ENCODE measurements at regions not wholly inside any gene's neighbourhood (a gene's known extent, or its start where the extent isn't known, plus 50 kb on each side); places are given as distances from the start of the nearest gene placed in this dataset.

DNA sequence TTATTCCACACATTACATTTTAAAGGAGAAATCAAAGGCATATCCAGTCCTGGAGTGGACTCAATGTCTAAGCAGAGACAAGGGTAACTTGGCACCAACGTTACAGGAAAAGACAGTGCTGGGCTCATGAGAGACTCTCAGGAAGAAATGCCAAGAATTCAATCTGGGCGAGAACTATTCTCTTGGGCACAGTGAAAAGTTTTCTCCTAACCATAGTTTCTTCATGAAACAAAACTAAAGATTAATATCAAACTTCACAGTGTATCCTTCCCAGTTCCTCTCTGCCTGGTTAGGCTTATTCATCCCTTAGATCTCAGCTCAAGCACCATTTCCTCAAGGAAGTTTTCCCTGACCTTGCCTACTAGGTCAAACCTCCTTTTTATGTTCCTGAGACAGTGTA, 109.4 kb upstream of the TLL1 start:
- H3K9me3 ChIP-seq (ENCODE audit: low read length) = no peaks in the 10 kb centered on the region
- H3K4me2 ChIP-seq (ENCODE audit: low read length) = no peak overlapping the region
- H3K9ac ChIP-seq (ENCODE audit: low read length) = no peak overlapping the region
- H3K9me2 ChIP-seq (ENCODE audit: insufficient read depth, low read length) = no peaks in the 10 kb centered on the region
- H3K27me3 ChIP-seq (ENCODE audit: insufficient read depth, low read depth, low read length) = no peaks in the 10 kb centered on the region
- no peaks in the 10 kb centered on the region for H3K79me2 ChIP-seq (replicated peaks; ENCODE audit: insufficient read depth, low read length)
- no peak overlapping the region for H3K4me3 ChIP-seq (ENCODE audit: low read length)
- H3K36me3 ChIP-seq (ENCODE audit: insufficient read depth, low read length) = no peaks in the 10 kb centered on the region
- H4K20me1 ChIP-seq (ENCODE audit: insufficient read depth) = no peaks in the 10 kb centered on the region
- TF ChIP-seq EZH2 (IDR thresholded peaks at IDR 0.05; ENCODE audit: borderline replicate concordance, insufficient read depth, low read length, poor library complexity, severe bottlenecking) (no peak), SMC3 (conservative IDR thresholded peaks at IDR 0.05; ENCODE audit: poor library complexity) (no peak), EP300 (conservative IDR thresholded peaks at IDR 0.05; ENCODE audit: poor library complexity, severe bottlenecking) (no peak), RAD21 (conservative IDR thresholded peaks at IDR 0.05) (no peak), MXI1 (conservative IDR thresholded peaks at IDR 0.05; ENCODE audit: poor library complexity, severe bottlenecking) (no peak), TAF1 (IDR thresholded peaks at IDR 0.05; ENCODE audit: low read depth) (no peak), POLR2AphosphoS5 (IDR thresholded peaks at IDR 0.05) (no peak)
- TF ChIP-seq, protein P1, sequence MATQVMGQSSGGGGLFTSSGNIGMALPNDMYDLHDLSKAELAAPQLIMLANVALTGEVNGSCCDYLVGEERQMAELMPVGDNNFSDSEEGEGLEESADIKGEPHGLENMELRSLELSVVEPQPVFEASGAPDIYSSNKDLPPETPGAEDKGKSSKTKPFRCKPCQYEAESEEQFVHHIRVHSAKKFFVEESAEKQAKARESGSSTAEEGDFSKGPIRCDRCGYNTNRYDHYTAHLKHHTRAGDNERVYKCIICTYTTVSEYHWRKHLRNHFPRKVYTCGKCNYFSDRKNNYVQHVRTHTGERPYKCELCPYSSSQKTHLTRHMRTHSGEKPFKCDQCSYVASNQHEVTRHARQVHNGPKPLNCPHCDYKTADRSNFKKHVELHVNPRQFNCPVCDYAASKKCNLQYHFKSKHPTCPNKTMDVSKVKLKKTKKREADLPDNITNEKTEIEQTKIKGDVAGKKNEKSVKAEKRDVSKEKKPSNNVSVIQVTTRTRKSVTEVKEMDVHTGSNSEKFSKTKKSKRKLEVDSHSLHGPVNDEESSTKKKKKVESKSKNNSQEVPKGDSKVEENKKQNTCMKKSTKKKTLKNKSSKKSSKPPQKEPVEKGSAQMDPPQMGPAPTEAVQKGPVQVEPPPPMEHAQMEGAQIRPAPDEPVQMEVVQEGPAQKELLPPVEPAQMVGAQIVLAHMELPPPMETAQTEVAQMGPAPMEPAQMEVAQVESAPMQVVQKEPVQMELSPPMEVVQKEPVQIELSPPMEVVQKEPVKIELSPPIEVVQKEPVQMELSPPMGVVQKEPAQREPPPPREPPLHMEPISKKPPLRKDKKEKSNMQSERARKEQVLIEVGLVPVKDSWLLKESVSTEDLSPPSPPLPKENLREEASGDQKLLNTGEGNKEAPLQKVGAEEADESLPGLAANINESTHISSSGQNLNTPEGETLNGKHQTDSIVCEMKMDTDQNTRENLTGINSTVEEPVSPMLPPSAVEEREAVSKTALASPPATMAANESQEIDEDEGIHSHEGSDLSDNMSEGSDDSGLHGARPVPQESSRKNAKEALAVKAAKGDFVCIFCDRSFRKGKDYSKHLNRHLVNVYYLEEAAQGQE (IDR thresholded peaks at IDR 0.05; ENCODE audit: borderline replicate concordance) = no peak
- TF ChIP-seq, protein P2, sequence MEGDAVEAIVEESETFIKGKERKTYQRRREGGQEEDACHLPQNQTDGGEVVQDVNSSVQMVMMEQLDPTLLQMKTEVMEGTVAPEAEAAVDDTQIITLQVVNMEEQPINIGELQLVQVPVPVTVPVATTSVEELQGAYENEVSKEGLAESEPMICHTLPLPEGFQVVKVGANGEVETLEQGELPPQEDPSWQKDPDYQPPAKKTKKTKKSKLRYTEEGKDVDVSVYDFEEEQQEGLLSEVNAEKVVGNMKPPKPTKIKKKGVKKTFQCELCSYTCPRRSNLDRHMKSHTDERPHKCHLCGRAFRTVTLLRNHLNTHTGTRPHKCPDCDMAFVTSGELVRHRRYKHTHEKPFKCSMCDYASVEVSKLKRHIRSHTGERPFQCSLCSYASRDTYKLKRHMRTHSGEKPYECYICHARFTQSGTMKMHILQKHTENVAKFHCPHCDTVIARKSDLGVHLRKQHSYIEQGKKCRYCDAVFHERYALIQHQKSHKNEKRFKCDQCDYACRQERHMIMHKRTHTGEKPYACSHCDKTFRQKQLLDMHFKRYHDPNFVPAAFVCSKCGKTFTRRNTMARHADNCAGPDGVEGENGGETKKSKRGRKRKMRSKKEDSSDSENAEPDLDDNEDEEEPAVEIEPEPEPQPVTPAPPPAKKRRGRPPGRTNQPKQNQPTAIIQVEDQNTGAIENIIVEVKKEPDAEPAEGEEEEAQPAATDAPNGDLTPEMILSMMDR (IDR thresholded peaks at IDR 0.05; ENCODE audit: poor library complexity, severe bottlenecking) = no peak
- no peak overlapping the region for H3K27ac ChIP-seq (ENCODE audit: low read length)
- no peak overlapping the region for H2AFZ ChIP-seq (ENCODE audit: low read depth, low read length)
- H3F3A ChIP-seq (ENCODE audit: insufficient read depth, low read length, poor library complexity, severe bottlenecking) = no peaks in the 10 kb centered on the region

DNA sequence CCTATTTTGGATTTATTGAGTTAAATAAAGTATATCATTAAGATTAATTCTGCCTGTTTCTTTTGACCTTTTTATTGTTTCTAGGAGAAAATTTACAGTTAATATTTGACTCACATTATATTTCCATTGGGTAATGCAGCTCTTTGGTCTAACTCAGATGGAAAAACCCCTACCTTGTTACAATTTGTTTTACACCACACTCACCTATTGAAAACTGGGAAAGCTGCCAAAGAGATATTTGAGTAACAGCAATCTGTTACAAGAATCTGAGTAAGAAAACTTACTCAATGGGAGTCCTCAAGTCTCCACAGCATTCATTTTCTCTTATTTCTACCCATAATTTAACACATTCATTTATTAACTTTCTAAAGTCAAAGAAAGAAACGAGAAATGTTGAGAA, 108.0 kb upstream of the TLL1 start:
- no peaks in the 10 kb centered on the region for H3K9me2 ChIP-seq (ENCODE audit: insufficient read depth, low read length)
- H3K36me3 ChIP-seq (ENCODE audit: insufficient read depth, low read length) = no peaks in the 10 kb centered on the region
- H3K79me2 ChIP-seq (replicated peaks; ENCODE audit: insufficient read depth, low read length) = no peaks in the 10 kb centered on the region
- H3K9ac ChIP-seq (ENCODE audit: low read length) = no peak overlapping the region
- no peak overlapping the region for H3K27ac ChIP-seq (ENCODE audit: low read length)
- H2AFZ ChIP-seq (ENCODE audit: low read depth, low read length) = no peak overlapping the region
- H3K27me3 ChIP-seq (ENCODE audit: insufficient read depth, low read depth, low read length) = no peaks in the 10 kb centered on the region
- H3K4me2 ChIP-seq (ENCODE audit: low read length) = no peak overlapping the region
- no peaks in the 10 kb centered on the region for H3K9me3 ChIP-seq (ENCODE audit: low read length)
- H4K20me1 ChIP-seq (ENCODE audit: insufficient read depth) = no peaks in the 10 kb centered on the region
- H3K4me3 ChIP-seq (ENCODE audit: low read length) = no peak overlapping the region
- TF ChIP-seq EZH2 (IDR thresholded peaks at IDR 0.05; ENCODE audit: borderline replicate concordance, insufficient read depth, low read length, poor library complexity, severe bottlenecking) = no peak
- TF ChIP-seq, protein P2 (IDR thresholded peaks at IDR 0.05; ENCODE audit: poor library complexity, severe bottlenecking) = no peak
- no peak for TF ChIP-seq TAF1 (IDR thresholded peaks at IDR 0.05; ENCODE audit: low read depth)
- no peak for TF ChIP-seq MXI1 (conservative IDR thresholded peaks at IDR 0.05; ENCODE audit: poor library complexity, severe bottlenecking)
- no peak for TF ChIP-seq SMC3 (conservative IDR thresholded peaks at IDR 0.05; ENCODE audit: poor library complexity)
- TF ChIP-seq RAD21 (conservative IDR thresholded peaks at IDR 0.05) = no peak
- no peak for TF ChIP-seq EP300 (conservative IDR thresholded peaks at IDR 0.05; ENCODE audit: poor library complexity, severe bottlenecking)
- no peak for TF ChIP-seq POLR2AphosphoS5 (IDR thresholded peaks at IDR 0.05)
- TF ChIP-seq, protein P1 (IDR thresholded peaks at IDR 0.05; ENCODE audit: borderline replicate concordance) = no peak
- H3F3A ChIP-seq (ENCODE audit: insufficient read depth, low read length, poor library complexity, severe bottlenecking) = no peaks in the 10 kb centered on the region
